SK-N-SH (cell line): ENCODE measurements at regions not wholly inside any gene's neighbourhood (a gene's known extent, or its start where the extent isn't known, plus 50 kb on each side); places are given as distances from the start of the nearest gene placed in this dataset.
"Not testable (repeated sequence)": the region's sequence is repeated elsewhere in the genome, so short reads cannot be mapped to it uniquely, and the experiment has no call there.

ENCODE experiments used
- CTCF ChIA-PET: fragments of 300-600, 350-600 bp; formaldehyde crosslinking; extraction: SDS; loops from one replicate; lab custom pipeline; 2021; lab: Yijun Ruan, JAX
- POLR2A ChIA-PET: fragments of 350-600 bp; sonication (Branson Sonifier 250); formaldehyde crosslinking; extraction: SDS; loops from one replicate; lab custom pipeline; 2020; ENCODE audit warnings: antibody characterized with exemption, inconsistent platforms; lab: Yijun Ruan, JAX
- DNase-seq: peaks from one replicate; pipeline ENCODE4 v3.0.0; 2012
- H2AFZ ChIP-seq: fragments of 200-600 bp; sonication (generic); 2 replicates; pipeline ENCODE4 v1.8.1; 2016; ENCODE audit warnings: antibody characterized with exemption, mild to moderate bottlenecking, low read depth
- H3F3A ChIP-seq: fragments of 200-600 bp; sonication (generic); replicated peaks from 2 replicates; pipeline ENCODE3; 2016; ENCODE audit warnings: antibody characterized with exemption, mild to moderate bottlenecking; ENCODE audit not compliant: insufficient read depth
- H3K27ac ChIP-seq, 2 experiments: fragments of 200-500 bp in 1 of 2; fragments of 200-600 bp in 1 of 2; sonication (Bioruptor generic) in 1 of 2; sonication (generic), shearing (Covaris generic) in 1 of 2; 2 replicates each; pipeline versions ENCODE4 v1.5.1 to v1.6.1; 2014 to 2016; ENCODE audit warnings: low read depth in 2 of 2, inconsistent platforms in 1 of 2, low read length in 1 of 2, mild to moderate bottlenecking in 1 of 2, mixed read lengths in 1 of 2
- H3K27me3 ChIP-seq: fragments of 200-600 bp; sonication (generic), shearing (Covaris generic); 2 replicates; pipeline ENCODE4 v1.6.1; 2016; ENCODE audit warnings: mixed run types; ENCODE audit not compliant: insufficient read depth
- H3K36me3 ChIP-seq, 2 experiments: fragments of 200-500 bp in 1 of 2; fragments of 200-600 bp in 1 of 2; sonication (Bioruptor generic) in 1 of 2; sonication (generic) in 1 of 2; replicated peaks in 1 of 2; 2 replicates each; pipeline versions ENCODE3 to v1.5.1; 2014 to 2016; ENCODE audit warnings: low read length in 1 of 2, mild to moderate bottlenecking in 1 of 2; ENCODE audit not compliant: insufficient read depth in 2 of 2, control insufficient read depth in 1 of 2
- H3K4me1 ChIP-seq, 2 experiments: fragments of 200-500 bp in 1 of 2; fragments of 200-600 bp in 1 of 2; sonication (Bioruptor generic) in 1 of 2; sonication (generic), shearing (Covaris generic) in 1 of 2; 2 replicates each; pipeline versions ENCODE4 v1.5.1 to v1.6.1; 2014 to 2016; ENCODE audit warnings: low read depth in 1 of 2, low read length in 1 of 2, mixed run types in 1 of 2; ENCODE audit not compliant: insufficient read depth in 2 of 2, control insufficient read depth in 1 of 2
- H3K4me2 ChIP-seq: fragments of 200-600 bp; sonication (generic), shearing (Covaris generic); 2 replicates; pipeline ENCODE4 v1.6.1; 2017; ENCODE audit warnings: mixed run types
- H3K4me3 ChIP-seq, 2 experiments: fragments of 200-500 bp in 1 of 2; fragments of 200-600 bp in 1 of 2; sonication (Bioruptor generic) in 1 of 2; sonication (generic), shearing (Covaris generic) in 1 of 2; 2 replicates each; pipeline versions ENCODE4 v1.5.1 to v1.8.1; 2014 to 2016; ENCODE audit warnings: low read depth in 2 of 2, inconsistent platforms in 1 of 2, low read length in 1 of 2, mild to moderate bottlenecking in 1 of 2, mixed read lengths in 1 of 2, moderate library complexity in 1 of 2
- H3K79me2 ChIP-seq: fragments of 200-600 bp; sonication (generic); 2 replicates; pipeline ENCODE4 v1.8.1; 2017; ENCODE audit warnings: mild to moderate bottlenecking; ENCODE audit not compliant: insufficient read depth
- H3K9ac ChIP-seq: fragments of 200-600 bp; sonication (generic); 2 replicates; pipeline ENCODE4 v1.6.1; 2017; ENCODE audit warnings: mixed run types
- H3K9me2 ChIP-seq: fragments of 200-600 bp; sonication (generic); 2 replicates; pipeline ENCODE4 v1.6.1; 2017; ENCODE audit warnings: mixed run types
- H3K9me3 ChIP-seq: fragments of 200-600 bp; sonication (generic); 2 replicates; pipeline ENCODE4 v1.6.1; 2017; ENCODE audit warnings: mixed run types, mild to moderate bottlenecking, moderate library complexity
- H4K20me1 ChIP-seq: fragments of 200-600 bp; sonication (generic); 2 replicates; pipeline ENCODE4 v1.6.1; 2017; ENCODE audit warnings: mild to moderate bottlenecking, mixed run types; ENCODE audit not compliant: insufficient read depth
- CTCF ChIP-seq: fragments of 200-600 bp; sonication (generic); IDR thresholded peaks from 2 replicates; pipeline ENCODE4 v1.6.1; 2017; ENCODE audit warnings: antibody characterized with exemption, mild to moderate bottlenecking, moderate library complexity
- ELF1 ChIP-seq: IDR thresholded peaks from 2 replicates; pipeline ENCODE4 v1.4.0; 2012
- EP300 ChIP-seq, 2 experiments: IDR thresholded peaks; 2 replicates each; pipeline versions ENCODE4 v1.4.0 to v1.6.1; 2012; ENCODE audit warnings: borderline replicate concordance in 1 of 2, low read depth in 1 of 2, low read length in 1 of 2
- EZH2phosphoT487 ChIP-seq: fragments of 200-600 bp; sonication (generic); IDR thresholded peaks from 2 replicates; pipeline ENCODE4 v1.6.1; 2017; ENCODE audit warnings: low read depth, mixed run types, mild to moderate bottlenecking, antibody characterized with exemption, moderate library complexity, borderline replicate concordance
- FOSL2 ChIP-seq: IDR thresholded peaks from 2 replicates; pipeline ENCODE4 v1.4.0; 2012; ENCODE audit warnings: low read depth, mild to moderate bottlenecking, moderate library complexity, borderline replicate concordance
- FOXJ3 ChIP-seq: sonication (generic); formaldehyde crosslinking; IDR thresholded peaks from 2 replicates; pipeline ENCODE4 v1.5.1; 2020; ENCODE audit warnings: mild to moderate bottlenecking, missing genetic modification reagents
- GABPA ChIP-seq: IDR thresholded peaks from 2 replicates; pipeline ENCODE4 v1.4.0; 2012; ENCODE audit warnings: low read depth, mild to moderate bottlenecking
- GATA2 ChIP-seq: sonication (generic); formaldehyde crosslinking; IDR thresholded peaks from 2 replicates; pipeline ENCODE4 v1.5.0; 2020; ENCODE audit warnings: mild to moderate bottlenecking, missing genetic modification reagents
- IRF3 ChIP-seq: fragments of 150-350 bp; IDR thresholded peaks from 2 replicates; pipeline ENCODE4 v1.6.1; 2016; ENCODE audit warnings: mild to moderate bottlenecking, low read depth, low read length
- MAX ChIP-seq: IDR thresholded peaks from 2 replicates; pipeline ENCODE4 v1.4.0; 2012; ENCODE audit warnings: low read depth
- MXI1 ChIP-seq: IDR thresholded peaks from 2 replicates; pipeline ENCODE4 v1.6.1; 2012; ENCODE audit warnings: mild to moderate bottlenecking, low read depth, low read length, improper control_type of control experiment
- NRF1 ChIP-seq: IDR thresholded peaks from 2 replicates; pipeline ENCODE4 v1.6.1; 2012; ENCODE audit warnings: low read depth, mild to moderate bottlenecking, low read length
- RAD21 ChIP-seq: IDR thresholded peaks from 2 replicates; pipeline ENCODE4 v1.6.1; 2012; ENCODE audit warnings: mild to moderate bottlenecking, low read length
- SMC3 ChIP-seq: IDR thresholded peaks from 2 replicates; pipeline ENCODE4 v1.6.1; 2012; ENCODE audit warnings: low read depth, low read length, improper control_type of control experiment
- TEAD4 ChIP-seq: IDR thresholded peaks from 2 replicates; pipeline ENCODE4 v1.4.0; 2012; ENCODE audit warnings: mild to moderate bottlenecking, borderline replicate concordance; ENCODE audit not compliant: insufficient read depth
- YY1 ChIP-seq: IDR thresholded peaks from 2 replicates; pipeline ENCODE4 v1.4.0; 2012; ENCODE audit warnings: low read depth, mild to moderate bottlenecking
- WGBS: methylation state at CpG from one replicate; pipeline ENCODE4 v1.1.6; 2017; ENCODE audit warnings: low lambda C conversion rate; 5-methylcytosine and 5-hydroxymethylcytosine counted together

GRCh38 chr11:101226617-101227016, 97.0 kb upstream of the PGR start:
- DNase-seq, result no peak
- H3K27ac ChIP-seq, result no peak overlapping the region
- no peak overlapping the region for H2AFZ ChIP-seq
- no peaks in the 10 kb centered on the region for H4K20me1 ChIP-seq
- H3K9me3 ChIP-seq, result 0 out of 2 replicates have a peak, but pooled peaks cover 7% of the 10 kb centered on the region
- H3F3A ChIP-seq, result no peaks in the 10 kb centered on the region
- H3K27me3 ChIP-seq, result no peaks in the 10 kb centered on the region
- no peaks in the 10 kb centered on the region for H3K36me3 ChIP-seq
- TF ChIP-seq IRF3 (no peak), SMC3 (no peak), RAD21 (no peak), CTCF (no peak), MAX (no peak), NRF1 (no peak), GATA2 (CRISPR knock-in tag) (no peak), ELF1 (no peak)
- no peak overlapping the region for H3K9ac ChIP-seq
- CTCF ChIA-PET, result no interaction called here
- POLR2A ChIA-PET, result no interaction called here
- H3K4me3 ChIP-seq, result no peak overlapping the region
- no peaks in the 10 kb centered on the region for H3K4me1 ChIP-seq
- H3K4me2 ChIP-seq, result no peak overlapping the region
- 6% methylated on average over 5 of the region's 5 CpGs for WGBS
- no peaks in the 10 kb centered on the region for H3K9me2 ChIP-seq
- H3K79me2 ChIP-seq, result no peaks in the 10 kb centered on the region

- H4K20me1 ChIP-seq, result no peaks in the 10 kb centered on the region
- H3K27ac ChIP-seq, result no peak overlapping the region
- no peaks in the 10 kb centered on the region for H3K4me1 ChIP-seq
- H3K36me3 ChIP-seq, result no peaks in the 10 kb centered on the region
- ChIA-PET POLR2A (no interaction called here), CTCF (no interaction called here)
- H2AFZ ChIP-seq, result no peak overlapping the region
- H3K79me2 ChIP-seq, result no peaks in the 10 kb centered on the region
- H3K27me3 ChIP-seq, result no peaks in the 10 kb centered on the region
- no peaks in the 10 kb centered on the region for H3F3A ChIP-seq
- H3K9me2 ChIP-seq, result no peaks in the 10 kb centered on the region
- TF ChIP-seq EZH2phosphoT487 (no peak), MXI1 (no peak), GABPA (no peak), FOXJ3 (CRISPR knock-in tag) (no peak), FOSL2 (no peak), EP300 (IDR thresholded peaks at IDR 0.05; ENCODE audit: borderline replicate concordance in 1 of 2, low read depth in 1 of 2, low read length in 1 of 2) (no peak), YY1 (no peak), TEAD4 (no peak)
- H3K4me3 ChIP-seq, result no peak overlapping the region
- H3K4me2 ChIP-seq, result no peak overlapping the region
- no peak for DNase-seq
- WGBS, result 8% methylated on average over 2 of the region's 2 CpGs
- H3K9me3 ChIP-seq, result 0 out of 2 replicates have a peak, but pooled peaks cover 7% of the 10 kb centered on the region
- H3K9ac ChIP-seq, result no peak overlapping the region
Measured at GRCh38 chr11:101224221-101224620, 94.6 kb upstream of the PGR start.

- H3K4me3 ChIP-seq, DNase-seq, H3F3A ChIP-seq, H2AFZ ChIP-seq, H3K9ac ChIP-seq, H3K79me2 ChIP-seq, POLR2A ChIA-PET, H3K4me1 ChIP-seq, H3K9me3 ChIP-seq, H3K27me3 ChIP-seq, H3K27ac ChIP-seq, H3K4me2 ChIP-seq, H3K36me3 ChIP-seq, CTCF ChIA-PET, H4K20me1 ChIP-seq, H3K9me2 ChIP-seq: not testable (repeated sequence)
- 0% methylated on average over 2 of the region's 2 CpGs for WGBS
Measured at GRCh38 chr11:101218091-101218490, 88.5 kb upstream of the PGR start.

- 0% methylated on average over 1 of the region's 1 CpG for WGBS
- H3K36me3 ChIP-seq, H3K27ac ChIP-seq, H3K9me3 ChIP-seq, H3F3A ChIP-seq, H3K4me3 ChIP-seq, H3K9ac ChIP-seq, POLR2A ChIA-PET, DNase-seq, CTCF ChIA-PET, H3K9me2 ChIP-seq, H3K4me2 ChIP-seq, H3K27me3 ChIP-seq, H3K79me2 ChIP-seq, H2AFZ ChIP-seq, H4K20me1 ChIP-seq, H3K4me1 ChIP-seq: not testable (repeated sequence)
Measured at GRCh38 chr11:101216091-101216490, 86.5 kb upstream of the PGR start.
